ENCODE measurements at regions not wholly inside any gene's neighbourhood (a gene's known extent, or its start where the extent isn't known, plus 50 kb on each side); places are given as distances from the start of the nearest gene placed in this dataset.
"Not testable (repeated sequence)": the region's sequence is repeated elsewhere in the genome, so short reads cannot be mapped to it uniquely, and the experiment has no call there.

DNA sequence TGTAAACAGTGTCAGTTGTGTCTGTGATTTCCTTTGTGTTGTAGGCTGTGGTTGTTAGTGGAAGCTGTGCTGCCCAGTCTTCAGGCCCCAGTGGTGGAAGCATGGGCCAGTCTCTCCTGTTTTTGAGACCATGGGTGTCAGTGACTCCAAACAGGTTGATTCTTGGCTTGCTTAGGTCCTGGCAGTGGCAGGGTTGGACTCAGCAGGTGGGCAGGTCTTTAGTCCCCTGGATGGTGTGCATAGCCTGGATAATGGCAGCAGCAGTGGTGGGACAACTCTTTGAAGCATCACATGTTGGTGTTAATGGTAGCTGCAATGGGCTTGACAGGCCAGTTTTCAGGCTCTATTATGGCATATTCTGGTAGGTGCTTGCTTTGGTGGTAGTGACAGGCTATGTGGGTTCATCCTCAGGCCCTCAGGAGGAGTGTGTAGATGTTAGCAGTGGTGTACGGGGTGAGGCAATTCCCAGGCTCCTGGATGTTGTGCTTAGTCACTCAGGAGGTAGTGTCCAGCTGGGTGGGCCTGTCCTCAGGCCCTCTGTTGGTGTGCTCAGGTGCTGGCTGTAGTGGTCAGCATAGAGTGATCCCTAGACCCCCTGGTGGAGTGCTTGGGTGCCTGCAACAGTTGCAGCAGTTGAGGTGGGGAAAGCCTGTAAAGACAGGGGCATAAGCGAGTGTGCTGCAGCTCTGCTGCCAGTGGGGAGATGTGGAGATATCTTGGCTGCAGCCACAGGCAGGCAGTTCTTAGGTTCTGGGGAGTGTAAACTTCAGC is 596.7 kb downstream of the PDCD6IP start:
- no peak for DNase-seq

DNA sequence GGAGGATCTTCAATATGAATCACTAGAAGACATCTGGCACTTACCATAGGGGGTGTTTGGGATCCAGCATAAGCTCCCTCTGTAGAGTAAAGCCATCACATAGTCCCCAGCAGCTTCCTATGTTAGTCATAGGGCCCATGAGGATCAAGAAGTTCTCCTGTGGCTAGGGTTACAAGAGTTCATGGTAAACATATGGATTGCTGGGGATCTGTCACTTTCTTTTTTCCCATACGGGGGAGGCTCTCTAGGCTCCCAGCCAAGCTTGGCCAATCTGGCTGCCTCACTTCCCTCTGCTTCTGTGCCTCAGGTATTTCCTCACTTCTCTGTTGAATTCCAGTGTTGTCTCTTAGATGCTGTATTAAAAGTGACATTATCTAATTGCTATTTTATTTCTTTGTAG is 597.9 kb downstream of the PDCD6IP start:
- peak; percentile 92 for DNase-seq

GRCh38 chr3:34396956-34397355 is 598.5 kb downstream of the PDCD6IP start:
- DNase-seq: peak; percentile 82

GRCh38 chr3:34399401-34399800 is 601.0 kb downstream of the PDCD6IP start:
- DNase-seq: peak; percentile 74

GRCh38 chr3:34405159-34405558 is 606.7 kb downstream of the PDCD6IP start:
- no peak for DNase-seq

- DNase-seq: no peak
Observed at GRCh38 chr3:34407281-34407680, 608.9 kb downstream of the PDCD6IP start.

DNA sequence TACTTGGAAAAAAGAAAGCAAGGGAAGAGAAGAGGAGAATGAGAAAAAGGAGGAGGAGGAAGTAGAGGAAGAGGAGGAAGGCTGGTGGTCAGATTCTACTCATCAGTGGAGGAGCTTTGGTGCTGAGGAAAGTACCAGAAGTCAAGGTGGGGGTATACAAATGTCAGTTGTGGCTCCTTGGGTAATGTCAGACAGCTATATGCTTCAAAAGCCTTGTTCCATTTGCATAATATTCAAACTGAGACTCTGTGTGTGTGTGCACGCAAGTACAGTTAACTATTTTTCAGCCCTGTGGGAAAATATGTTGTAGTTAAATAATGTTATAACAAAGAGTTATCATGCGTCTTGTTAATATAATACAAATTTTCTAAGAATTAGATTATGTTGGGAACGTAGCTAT is 609.7 kb downstream of the PDCD6IP start:
- no peak for DNase-seq

DNA sequence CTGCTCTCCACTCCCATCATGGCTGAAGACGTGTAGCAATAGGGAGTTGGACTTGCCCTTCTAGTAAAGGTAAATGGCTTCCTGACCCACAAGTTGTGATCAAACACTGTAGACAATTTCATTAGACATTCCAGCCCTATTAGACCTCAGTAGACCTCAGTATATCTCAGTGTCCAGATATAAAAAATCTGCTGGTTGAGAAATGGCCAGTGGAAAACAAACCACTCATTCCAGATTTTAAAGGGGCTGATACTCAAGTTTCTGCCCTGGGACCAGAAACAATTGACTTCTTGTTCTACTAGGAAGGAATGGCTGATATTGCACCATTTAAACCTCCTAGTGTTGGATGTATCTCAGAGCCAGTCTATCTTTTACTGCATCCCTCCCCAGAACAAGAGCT is 613.2 kb downstream of the PDCD6IP start:
- no peak for DNase-seq

GRCh38 chr3:34419801-34420200 is 621.4 kb downstream of the PDCD6IP start:
- no peak for DNase-seq

GRCh38 chr3:34421762-34422161 is 623.3 kb downstream of the PDCD6IP start:
- no peak for DNase-seq

DNA sequence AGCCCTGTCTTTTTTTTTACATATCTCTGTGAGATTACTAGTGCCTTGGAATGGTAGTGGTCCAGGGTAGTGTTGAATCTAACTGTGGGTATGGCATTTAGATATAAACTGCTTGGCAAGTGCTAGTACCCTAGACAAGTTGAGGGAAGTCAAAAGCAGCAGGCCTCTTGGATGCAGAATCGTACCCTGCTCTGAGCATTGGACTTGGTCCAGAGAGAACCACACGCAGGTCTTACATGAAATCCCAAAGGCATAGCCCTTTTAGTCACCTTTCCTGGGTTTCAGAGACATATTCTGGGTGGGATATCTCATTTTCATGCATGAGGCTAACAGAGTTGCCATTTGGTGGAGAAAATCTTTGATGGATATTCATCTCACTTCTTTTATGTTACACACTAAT is 641.4 kb downstream of the PDCD6IP start:
- DNase-seq: no peak

DNA sequence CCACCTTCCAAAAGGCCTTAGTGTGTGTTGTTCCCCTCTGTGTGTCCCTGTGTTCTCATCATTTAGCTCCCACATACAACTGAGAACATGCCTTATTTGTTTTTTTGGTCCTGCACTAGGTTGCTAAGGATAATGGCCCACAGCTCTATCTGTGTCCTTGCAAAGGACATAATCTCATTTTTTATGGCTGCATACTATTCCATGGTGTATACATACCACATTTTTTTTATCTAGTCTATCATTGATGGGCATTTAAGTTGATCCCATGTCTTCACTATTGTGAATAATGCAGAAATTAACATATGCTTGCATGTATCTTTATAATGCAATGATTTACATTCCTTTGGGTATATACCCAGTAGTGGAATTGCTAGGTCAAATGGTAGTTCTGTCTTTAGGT is 645.7 kb downstream of the PDCD6IP start:
- DNase-seq: no peak

DNA sequence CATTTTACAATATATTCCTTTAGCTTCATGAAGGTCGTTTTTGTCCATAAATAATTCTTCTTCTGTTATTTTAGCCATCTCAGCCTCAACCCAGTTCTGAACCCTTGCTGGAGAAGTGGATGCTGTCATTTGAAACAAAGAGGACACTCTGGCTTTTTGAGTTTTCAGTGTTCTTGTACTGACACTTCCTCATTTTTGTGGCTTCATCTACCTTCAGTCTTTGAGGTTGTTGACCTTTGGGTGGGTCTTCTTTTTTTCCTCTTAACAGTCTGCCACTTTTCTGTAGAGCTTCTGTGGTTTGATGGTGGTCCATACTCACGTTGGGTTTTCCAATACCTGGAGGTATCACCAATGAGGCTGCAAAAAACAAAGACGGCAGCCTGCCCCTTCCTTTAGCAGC is 650.9 kb downstream of the PDCD6IP start:
- DNase-seq: no peak

DNA sequence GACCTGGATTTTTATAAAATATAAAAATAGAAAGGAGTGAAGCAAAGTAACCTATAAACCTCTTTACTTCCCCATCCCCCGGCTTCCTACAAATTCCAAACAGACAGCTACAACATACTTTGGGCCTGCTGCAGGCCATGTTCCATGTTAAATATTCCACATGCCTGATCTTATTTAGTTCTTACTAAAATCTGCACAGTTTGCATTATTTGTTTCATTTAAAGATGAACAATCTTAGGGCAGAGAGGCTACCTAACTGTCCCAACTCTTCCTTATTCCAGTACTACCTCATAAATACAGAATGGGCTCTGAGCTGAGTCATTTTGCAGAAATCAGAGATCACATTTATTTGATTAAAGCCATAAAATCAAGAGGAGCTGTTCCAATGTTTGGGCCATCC is 665.0 kb downstream of the PDCD6IP start:
- DNase-seq: no peak

DNA sequence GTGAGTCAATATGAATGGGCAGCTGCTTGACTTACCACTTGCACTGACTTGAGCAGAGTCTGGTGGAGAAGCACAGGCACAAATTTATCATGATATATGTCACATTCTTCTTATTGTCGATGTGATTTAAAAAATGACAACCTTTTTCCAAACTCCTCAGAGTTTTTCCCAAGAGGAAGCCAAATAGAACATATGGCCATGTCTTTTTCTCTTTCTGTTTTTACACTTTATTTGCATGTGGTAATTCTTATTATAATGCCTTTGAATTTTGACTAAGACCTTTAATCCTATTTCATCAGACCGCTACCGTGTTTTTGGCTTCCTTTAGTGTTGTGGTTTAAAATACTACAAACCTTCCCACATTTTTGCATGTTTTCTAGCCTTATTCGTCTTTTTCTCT is 666.2 kb downstream of the PDCD6IP start:
- DNase-seq: no peak

DNA sequence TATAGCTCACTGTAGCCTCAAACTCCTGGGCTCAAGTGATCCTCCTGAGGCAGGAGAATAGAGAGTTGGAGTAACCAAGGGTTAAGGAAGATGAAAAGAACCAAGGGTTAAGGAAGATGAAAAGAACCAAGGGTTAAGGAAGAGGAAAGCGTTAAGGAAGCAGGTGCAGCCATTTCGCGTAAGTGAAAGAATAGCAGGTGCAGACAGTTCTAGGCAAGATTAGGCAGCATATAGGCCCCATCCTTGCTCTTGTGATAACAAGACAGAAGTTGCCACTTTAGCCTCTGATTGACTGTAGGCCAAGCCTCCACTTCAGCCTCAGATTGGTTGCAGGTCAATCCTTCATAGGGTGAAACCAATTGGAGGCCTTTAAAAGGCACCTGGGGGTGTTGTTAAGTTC is 677.4 kb downstream of the PDCD6IP start:
- DNase-seq: no peak

DNA sequence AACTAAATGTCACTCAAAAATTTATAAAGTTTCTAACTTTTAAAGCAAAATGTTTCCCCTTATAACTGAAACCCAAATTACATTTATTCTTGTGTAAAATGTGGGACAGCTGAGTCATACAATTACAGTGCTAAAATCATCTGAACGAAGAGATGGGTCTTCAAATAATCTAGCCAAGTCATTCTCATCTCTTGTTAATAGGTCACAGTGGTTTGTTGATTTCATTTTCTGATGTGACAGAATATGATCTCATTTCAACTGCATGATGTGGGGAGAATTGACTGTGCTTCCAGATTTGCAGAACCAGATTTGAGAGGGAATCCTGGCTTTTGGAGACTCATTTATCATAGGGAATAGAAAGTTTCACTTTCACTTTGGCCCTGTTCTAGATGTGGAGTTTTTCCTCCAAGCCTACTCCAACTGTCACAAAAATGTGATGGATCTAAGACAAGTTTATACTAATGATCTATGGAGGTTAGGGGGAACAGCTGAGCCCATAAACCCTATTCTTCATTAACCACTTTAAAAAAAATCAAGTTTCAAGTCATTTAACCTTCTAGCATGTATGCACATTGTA is 685.0 kb downstream of the PDCD6IP start:
- DNase-seq: peak; percentile 63

GRCh38 chr3:34504366-34504765 is 705.9 kb downstream of the PDCD6IP start:
- no peak for DNase-seq

- DNase-seq: no peak
Observed at GRCh38 chr3:34504775-34505174, 706.3 kb downstream of the PDCD6IP start.

GRCh38 chr3:34508732-34509131 is 710.3 kb downstream of the PDCD6IP start:
- peak; percentile 1 for DNase-seq

GRCh38 chr3:34511891-34512290 is 713.5 kb downstream of the PDCD6IP start:
- no peak for DNase-seq

DNA sequence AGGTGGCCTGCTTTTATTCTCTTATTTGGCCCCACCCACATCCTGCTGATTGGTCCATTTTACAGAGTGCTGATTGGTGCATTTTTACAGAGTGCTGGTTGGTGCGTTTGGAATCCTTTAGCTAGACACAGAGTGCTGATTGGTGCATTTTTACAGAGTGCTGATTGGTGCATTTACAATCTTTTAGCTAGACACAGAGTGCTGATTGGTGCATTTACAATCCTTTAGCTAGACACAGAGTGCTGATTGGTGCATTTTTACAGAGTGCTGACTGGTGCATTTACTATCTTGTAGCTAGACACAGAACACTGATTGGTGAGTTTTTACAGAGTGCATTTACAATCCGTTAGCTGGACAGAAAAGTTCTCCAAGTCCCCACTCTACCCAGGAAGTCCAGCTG is 720.6 kb downstream of the PDCD6IP start:
- not testable (repeated sequence) for DNase-seq

DNA sequence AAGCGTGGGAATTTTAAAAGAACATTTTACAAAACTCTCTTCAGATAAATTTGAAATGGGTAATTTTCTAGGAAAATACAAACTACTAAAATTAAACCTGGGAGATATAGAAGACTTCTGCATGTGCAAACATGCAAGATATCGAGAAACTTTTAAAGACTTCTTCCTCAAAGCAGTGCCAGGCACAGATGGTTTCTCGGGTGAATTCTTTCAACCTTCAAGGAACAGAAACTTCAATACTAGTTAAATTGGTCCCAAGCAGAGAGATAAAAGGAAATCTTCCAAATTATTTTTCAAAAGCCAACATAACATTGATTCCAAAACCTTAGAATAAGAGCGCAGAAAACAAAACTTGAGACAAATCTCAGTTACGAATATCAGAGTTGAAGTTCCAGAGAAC is 732.7 kb downstream of the PDCD6IP start:
- no peak for DNase-seq

DNA sequence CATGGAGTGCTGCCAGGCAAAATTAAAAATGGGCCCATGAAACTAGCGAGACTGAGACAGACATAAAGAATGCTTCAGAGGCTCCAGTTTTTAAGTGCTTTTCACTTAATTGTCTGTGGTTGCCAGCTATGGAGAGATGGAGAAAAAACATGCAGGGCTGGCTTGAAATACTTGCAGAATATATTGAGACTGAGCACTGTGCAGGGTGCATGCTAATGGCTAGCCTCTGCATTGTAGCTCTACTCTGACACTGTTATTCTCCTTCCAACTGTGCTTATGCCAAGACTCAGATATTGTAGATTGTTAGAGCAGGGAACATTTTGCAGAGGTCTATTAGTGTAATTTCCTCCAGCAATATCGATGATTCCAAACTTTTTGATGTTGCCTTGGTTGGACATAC is 735.0 kb downstream of the PDCD6IP start:
- DNase-seq: no peak

DNA sequence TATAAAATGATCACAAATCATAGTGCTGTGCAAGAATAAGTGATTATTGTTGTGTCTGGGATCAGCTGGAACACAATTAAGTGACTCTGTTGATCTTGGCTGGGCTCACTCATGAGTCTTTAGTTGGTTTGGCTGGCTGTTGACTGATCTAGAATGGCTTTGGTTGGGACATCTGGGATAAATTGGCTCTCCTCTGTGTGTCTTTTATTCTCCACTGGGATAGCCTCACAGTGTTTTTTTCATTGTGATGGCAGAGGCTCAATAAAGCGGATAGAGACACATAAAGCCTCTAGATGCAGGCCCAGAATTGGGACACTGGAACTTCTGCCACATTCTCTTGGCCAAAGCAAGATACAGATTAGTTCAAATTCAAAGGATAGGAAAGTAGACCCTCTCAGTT is 735.6 kb downstream of the PDCD6IP start:
- no peak for DNase-seq

Measured in inflammatory macrophage treated with lipopolysaccharide for 4 hours (primary cell).